ENCODE measurements at regions not wholly inside any gene's neighbourhood (a gene's known extent, or its start where the extent isn't known, plus 50 kb on each side); places are given as distances from the start of the nearest gene placed in this dataset.

- TF ChIP-seq ZNF462 (CRISPR knock-in tag; IDR thresholded peaks at IDR 0.05) (no peak), ETS1 (IDR thresholded peaks at IDR 0.05) (no peak), ZNF114 (CRISPR knock-in tag; IDR thresholded peaks at IDR 0.05) (no peak)
These were observed 97.1 kb upstream of the LGALSL start (continued) for GRCh38 chr2:64356906-64357305.

GRCh38 chr2:64359171-64359891 lies 94.6 kb upstream of the LGALSL start:
- Mint-ChIP-seq H3K27me3 (ENCODE audit: insufficient read depth, low read depth, poor library complexity) (peaks cover 5% of the 10 kb centered on the region), H3K4me3 (no peak overlapping the region), H3K27ac (0 out of 2 replicates have a peak overlapping the region, but pooled peaks have one; percentile 54), H3K4me1 (peaks cover 29% of the 10 kb centered on the region), H3K9me3 (no peaks in the 10 kb centered on the region), H3K36me3 (ENCODE audit: low read depth) (no peaks in the 10 kb centered on the region)
- no peaks in the 10 kb centered on the region for H3K79me2 ChIP-seq (replicated peaks; ENCODE audit: insufficient read depth)
- peaks cover 10% of the 10 kb centered on the region for H3K4me1 ChIP-seq (ENCODE audit: insufficient read depth)
- H3F3A ChIP-seq (replicated peaks; ENCODE audit: low read depth): 0 out of 2 replicates have a peak, but pooled peaks cover 2% of the 10 kb centered on the region
- H3K4me2 ChIP-seq: 0 out of 2 replicates have a peak overlapping the region, but pooled peaks have one; percentile 53
- DNase-seq (ENCODE audit: low spot score) (no peak), ATAC-seq (no peak)
- 0 out of 2 replicates have a peak, but pooled peaks cover 2% of the 10 kb centered on the region for H3K9me2 ChIP-seq (ENCODE audit: insufficient read depth)
- no peak overlapping the region for H3K27ac ChIP-seq (ENCODE audit: low read depth)
- H3K36me3 ChIP-seq (ENCODE audit: insufficient read depth): no peaks in the 10 kb centered on the region
- no peaks in the 10 kb centered on the region for H3K27me3 ChIP-seq (ENCODE audit: insufficient read depth)
- peak overlapping the region; percentile 83 for H2AFZ ChIP-seq
- no peaks in the 10 kb centered on the region for H4K20me1 ChIP-seq (replicated peaks; ENCODE audit: insufficient read depth)
- no peak overlapping the region for H3K4me3 ChIP-seq
- no peak for TF ChIP-seq ZNF114 (CRISPR knock-in tag; IDR thresholded peaks at IDR 0.05)
- no peak for TF ChIP-seq STAT1 (IDR thresholded peaks at IDR 0.05; ENCODE audit: unreplicated experiment)
- TF ChIP-seq EZH2 (IDR thresholded peaks at IDR 0.05; ENCODE audit: low read depth, unreplicated experiment): no peak
- no peak for TF ChIP-seq REST (IDR thresholded peaks at IDR 0.05; ENCODE audit: unreplicated experiment)
- TF ChIP-seq ZNF331 (CRISPR knock-in tag; IDR thresholded peaks at IDR 0.05; ENCODE audit: low read depth): no peak
- no peak for TF ChIP-seq CREB1 (CRISPR knock-in tag; IDR thresholded peaks at IDR 0.05; ENCODE audit: low read depth)
- no peak for TF ChIP-seq CTCF (conservative IDR thresholded peaks at IDR 0.05; ENCODE audit: low read depth in 2 of 2)
- no peak for TF ChIP-seq EZH2phosphoT487 (IDR thresholded peaks at IDR 0.05; ENCODE audit: unreplicated experiment)
- TF ChIP-seq POLR2AphosphoS5 (IDR thresholded peaks at IDR 0.05; ENCODE audit: low read depth): no peak
- TF ChIP-seq JUNB (IDR thresholded peaks at IDR 0.05; ENCODE audit: unreplicated experiment): no peak

Measured in GM23338 (cell line).